ENCODE measurements at regions not wholly inside any gene's neighbourhood (a gene's known extent, or its start where the extent isn't known, plus 50 kb on each side); places are given as distances from the start of the nearest gene placed in this dataset.

- TF ChIP-seq CHD4 (IDR thresholded peaks at IDR 0.05; ENCODE audit: borderline replicate concordance) (no peak), KDM1A (IDR thresholded peaks at IDR 0.05; ENCODE audit: low read depth) (no peak), EP300 (IDR thresholded peaks at IDR 0.05) (no peak), CTCF (IDR thresholded peaks at IDR 0.05) (no peak), JUNB (IDR thresholded peaks at IDR 0.05) (no peak), ESRRA (IDR thresholded peaks at IDR 0.05; ENCODE audit: borderline replicate concordance, low read length) (no peak), POLR2A (IDR thresholded peaks at IDR 0.05; ENCODE audit: low read length) (no peak), SREBF2 (IDR thresholded peaks at IDR 0.05) (no peak), RARB (CRISPR knock-in tag; IDR thresholded peaks at IDR 0.05) (no peak), HDAC2 (IDR thresholded peaks at IDR 0.05) (no peak)
- TF ChIP-seq, protein P1, sequence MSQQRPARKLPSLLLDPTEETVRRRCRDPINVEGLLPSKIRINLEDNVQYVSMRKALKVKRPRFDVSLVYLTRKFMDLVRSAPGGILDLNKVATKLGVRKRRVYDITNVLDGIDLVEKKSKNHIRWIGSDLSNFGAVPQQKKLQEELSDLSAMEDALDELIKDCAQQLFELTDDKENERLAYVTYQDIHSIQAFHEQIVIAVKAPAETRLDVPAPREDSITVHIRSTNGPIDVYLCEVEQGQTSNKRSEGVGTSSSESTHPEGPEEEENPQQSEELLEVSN (IDR thresholded peaks at IDR 0.05; ENCODE audit: borderline replicate concordance, low read depth), result no peak
- TF ChIP-seq, protein P2, sequence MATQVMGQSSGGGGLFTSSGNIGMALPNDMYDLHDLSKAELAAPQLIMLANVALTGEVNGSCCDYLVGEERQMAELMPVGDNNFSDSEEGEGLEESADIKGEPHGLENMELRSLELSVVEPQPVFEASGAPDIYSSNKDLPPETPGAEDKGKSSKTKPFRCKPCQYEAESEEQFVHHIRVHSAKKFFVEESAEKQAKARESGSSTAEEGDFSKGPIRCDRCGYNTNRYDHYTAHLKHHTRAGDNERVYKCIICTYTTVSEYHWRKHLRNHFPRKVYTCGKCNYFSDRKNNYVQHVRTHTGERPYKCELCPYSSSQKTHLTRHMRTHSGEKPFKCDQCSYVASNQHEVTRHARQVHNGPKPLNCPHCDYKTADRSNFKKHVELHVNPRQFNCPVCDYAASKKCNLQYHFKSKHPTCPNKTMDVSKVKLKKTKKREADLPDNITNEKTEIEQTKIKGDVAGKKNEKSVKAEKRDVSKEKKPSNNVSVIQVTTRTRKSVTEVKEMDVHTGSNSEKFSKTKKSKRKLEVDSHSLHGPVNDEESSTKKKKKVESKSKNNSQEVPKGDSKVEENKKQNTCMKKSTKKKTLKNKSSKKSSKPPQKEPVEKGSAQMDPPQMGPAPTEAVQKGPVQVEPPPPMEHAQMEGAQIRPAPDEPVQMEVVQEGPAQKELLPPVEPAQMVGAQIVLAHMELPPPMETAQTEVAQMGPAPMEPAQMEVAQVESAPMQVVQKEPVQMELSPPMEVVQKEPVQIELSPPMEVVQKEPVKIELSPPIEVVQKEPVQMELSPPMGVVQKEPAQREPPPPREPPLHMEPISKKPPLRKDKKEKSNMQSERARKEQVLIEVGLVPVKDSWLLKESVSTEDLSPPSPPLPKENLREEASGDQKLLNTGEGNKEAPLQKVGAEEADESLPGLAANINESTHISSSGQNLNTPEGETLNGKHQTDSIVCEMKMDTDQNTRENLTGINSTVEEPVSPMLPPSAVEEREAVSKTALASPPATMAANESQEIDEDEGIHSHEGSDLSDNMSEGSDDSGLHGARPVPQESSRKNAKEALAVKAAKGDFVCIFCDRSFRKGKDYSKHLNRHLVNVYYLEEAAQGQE (IDR thresholded peaks at IDR 0.05), result no peak
Observed at GRCh38 chr2:8517850-8518498, 163.9 kb upstream of the ID2 start.
